ENCODE measurements at regions not wholly inside any gene's neighbourhood (a gene's known extent, or its start where the extent isn't known, plus 50 kb on each side); places are given as distances from the start of the nearest gene placed in this dataset.

DNA sequence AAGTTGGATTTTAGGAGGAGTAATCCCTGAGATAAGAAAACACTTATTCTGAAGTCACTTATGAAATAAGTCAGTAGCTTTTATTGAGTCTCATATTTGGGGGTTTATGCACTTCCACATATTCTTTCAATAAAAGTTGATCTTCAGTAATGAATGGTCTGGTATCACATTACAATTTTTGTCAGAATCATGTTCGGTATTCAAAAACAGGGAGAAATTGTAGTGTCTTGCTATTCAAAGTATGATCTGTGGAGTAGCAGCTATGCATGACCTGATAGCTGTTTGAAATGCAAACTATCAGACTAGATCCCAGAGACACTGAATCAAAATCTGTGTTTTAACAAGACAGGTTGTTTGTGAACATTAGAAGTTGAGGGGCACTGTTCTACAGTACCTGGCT lies 857.6 kb downstream of the METTL15 start:
- no peak for ATAC-seq
- no peaks in the 10 kb centered on the region for H3K36me3 Mint-ChIP-seq (ENCODE audit: low read depth)
- ChIA-PET POLR2A (no interaction called here), CTCF (no interaction called here)
- no peak for DNase-seq
- H3K4me3 Mint-ChIP-seq = no peak overlapping the region
- no peaks in the 10 kb centered on the region for H3K4me1 Mint-ChIP-seq
- peaks cover 12% of the 10 kb centered on the region for H3K9me3 Mint-ChIP-seq (ENCODE audit: low read depth)
- intact Hi-C loops (cut with DNase I, micrococcal nuclease) = no loop called here
- H3K27me3 Mint-ChIP-seq = no peaks in the 10 kb centered on the region
- H3K27ac Mint-ChIP-seq = no peak overlapping the region

DNA sequence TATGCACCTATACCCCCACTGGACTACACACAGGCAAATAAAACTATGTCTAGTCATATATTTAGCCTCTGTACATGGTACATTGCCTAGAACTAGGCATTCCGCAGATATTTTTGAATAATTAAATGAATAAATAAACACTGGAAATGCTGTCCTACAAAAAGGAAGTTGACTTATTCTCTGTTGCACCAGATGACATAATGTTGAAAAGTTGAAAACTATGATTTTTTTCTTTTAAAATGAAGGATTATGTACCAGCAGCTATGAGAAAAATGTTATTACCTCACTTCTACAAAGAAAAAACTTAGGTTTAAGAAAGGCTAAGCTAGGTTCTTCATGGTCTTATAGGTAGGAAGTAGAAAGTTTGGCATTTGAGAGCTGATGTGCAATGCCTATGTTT lies 856.6 kb downstream of the METTL15 start:
- no peak overlapping the region for H3K27ac Mint-ChIP-seq
- intact Hi-C loops (cut with DNase I, micrococcal nuclease) = no loop called here
- no peaks in the 10 kb centered on the region for H3K27me3 Mint-ChIP-seq
- ChIA-PET POLR2A (no interaction called here), CTCF (no interaction called here)
- H3K36me3 Mint-ChIP-seq (ENCODE audit: low read depth) = no peaks in the 10 kb centered on the region
- H3K4me1 Mint-ChIP-seq = no peaks in the 10 kb centered on the region
- no peak for DNase-seq
- H3K9me3 Mint-ChIP-seq (ENCODE audit: low read depth) = peaks cover 10% of the 10 kb centered on the region
- H3K4me3 Mint-ChIP-seq = no peak overlapping the region
- ATAC-seq = no peak

DNA sequence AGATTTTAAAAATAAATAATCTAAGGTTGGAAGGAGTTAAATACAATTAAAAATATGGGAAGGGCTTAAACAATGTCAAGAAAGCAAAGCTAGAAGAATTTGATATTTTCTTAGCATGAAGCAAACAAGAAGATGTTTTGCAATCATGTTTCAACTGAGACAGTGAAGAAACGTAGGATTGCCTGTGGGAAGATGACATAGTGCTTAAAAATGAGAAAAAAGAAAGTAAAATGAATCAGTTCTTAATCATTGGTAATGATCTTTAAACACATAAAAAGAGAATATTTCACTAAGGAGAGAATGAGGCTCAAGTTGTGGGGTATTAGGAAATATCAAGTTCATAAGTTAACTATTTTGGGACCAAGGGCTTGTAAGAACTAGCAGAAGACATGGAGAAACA lies 855.0 kb downstream of the METTL15 start:
- ChIA-PET POLR2A (no interaction called here), CTCF (no interaction called here)
- Mint-ChIP-seq H3K27me3 (no peaks in the 10 kb centered on the region), H3K9me3 (ENCODE audit: low read depth) (peaks cover 7% of the 10 kb centered on the region), H3K27ac (no peak overlapping the region), H3K4me3 (no peak overlapping the region), H3K36me3 (ENCODE audit: low read depth) (no peaks in the 10 kb centered on the region), H3K4me1 (no peaks in the 10 kb centered on the region)
- ATAC-seq (no peak), DNase-seq (no peak)
- intact Hi-C loops (cut with DNase I, micrococcal nuclease) = no loop called here

DNA sequence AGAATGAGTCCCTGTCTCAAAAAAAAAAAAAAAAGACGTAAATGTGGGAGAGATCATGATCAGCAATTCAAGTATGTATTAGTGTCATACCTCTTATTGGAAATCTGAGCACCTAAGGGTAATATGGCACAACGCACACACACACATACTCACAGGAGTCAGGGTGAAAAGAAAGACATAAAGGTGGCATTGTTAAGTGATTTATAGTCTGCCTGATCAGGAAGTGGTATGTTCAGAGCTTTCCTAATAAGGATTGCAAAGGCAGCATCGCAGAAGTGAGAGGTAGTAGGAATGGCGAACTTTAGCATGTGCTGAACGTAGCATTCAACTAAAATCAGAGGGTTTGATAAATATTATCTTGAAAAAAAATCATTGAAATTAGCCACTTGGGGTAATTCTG lies 854.3 kb downstream of the METTL15 start:
- Mint-ChIP-seq H3K36me3 (ENCODE audit: low read depth) (no peaks in the 10 kb centered on the region), H3K4me3 (no peak overlapping the region), H3K27ac (no peak overlapping the region), H3K9me3 (ENCODE audit: low read depth) (peaks cover 7% of the 10 kb centered on the region), H3K4me1 (no peaks in the 10 kb centered on the region), H3K27me3 (no peaks in the 10 kb centered on the region)
- no peak for DNase-seq
- intact Hi-C loops (cut with DNase I, micrococcal nuclease) = no loop called here
- CTCF ChIA-PET = no interaction called here
- no peak for ATAC-seq
- POLR2A ChIA-PET = no interaction called here

DNA sequence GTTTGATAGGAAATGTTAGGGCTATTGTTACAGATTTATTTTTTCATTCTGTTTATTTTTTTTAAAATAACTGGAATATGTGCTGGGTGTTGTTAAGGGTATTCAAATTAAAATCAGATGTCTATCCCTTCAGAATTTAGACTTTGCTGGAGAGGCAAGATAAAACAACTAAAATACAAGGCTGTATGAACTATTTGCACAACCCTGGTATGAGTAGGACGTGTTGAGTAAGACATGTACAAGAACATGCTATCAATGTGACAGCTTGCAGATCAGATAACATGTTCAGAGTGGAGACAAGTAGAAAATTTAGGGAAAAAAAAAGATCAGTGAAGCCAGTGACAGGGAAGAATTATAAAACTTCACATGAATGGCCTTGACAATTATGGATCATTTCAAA lies 853.5 kb downstream of the METTL15 start:
- Mint-ChIP-seq H3K27ac (no peak overlapping the region), H3K36me3 (ENCODE audit: low read depth) (no peaks in the 10 kb centered on the region), H3K4me3 (no peak overlapping the region), H3K9me3 (ENCODE audit: low read depth) (peaks cover 7% of the 10 kb centered on the region), H3K27me3 (no peaks in the 10 kb centered on the region), H3K4me1 (no peaks in the 10 kb centered on the region)
- CTCF ChIA-PET = no interaction called here
- DNase-seq = no peak
- intact Hi-C loops (cut with DNase I, micrococcal nuclease) = no loop called here
- POLR2A ChIA-PET = no interaction called here
- no peak for ATAC-seq

DNA sequence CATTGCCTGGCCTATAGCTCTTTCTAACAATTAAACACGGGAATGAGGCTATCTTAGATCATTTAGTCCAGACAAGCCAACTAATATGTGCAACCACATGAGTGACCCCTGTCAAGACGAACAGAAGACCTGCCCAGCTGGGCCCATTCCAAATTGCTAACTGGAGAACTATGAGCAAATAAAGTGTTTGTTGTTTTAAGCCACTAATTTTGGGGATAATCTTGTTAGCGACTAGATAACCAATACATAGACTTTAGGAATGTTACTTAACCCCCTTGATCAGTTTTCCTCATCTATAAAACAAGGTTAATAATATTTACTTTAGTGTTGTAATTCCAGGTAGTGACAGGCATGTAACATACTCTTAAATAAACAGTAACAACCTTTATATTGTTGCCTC lies 848.3 kb downstream of the METTL15 start:
- intact Hi-C loops (cut with DNase I, micrococcal nuclease) = no loop called here
- H3K4me1 Mint-ChIP-seq = no peaks in the 10 kb centered on the region
- H3K36me3 Mint-ChIP-seq (ENCODE audit: low read depth) = no peaks in the 10 kb centered on the region
- no peaks in the 10 kb centered on the region for H3K27me3 Mint-ChIP-seq
- no peak overlapping the region for H3K4me3 Mint-ChIP-seq
- DNase-seq (no peak), ATAC-seq (no peak)
- ChIA-PET POLR2A (no interaction called here), CTCF (no interaction called here)
- peaks cover 9% of the 10 kb centered on the region for H3K9me3 Mint-ChIP-seq (ENCODE audit: low read depth)
- no peak overlapping the region for H3K27ac Mint-ChIP-seq

DNA sequence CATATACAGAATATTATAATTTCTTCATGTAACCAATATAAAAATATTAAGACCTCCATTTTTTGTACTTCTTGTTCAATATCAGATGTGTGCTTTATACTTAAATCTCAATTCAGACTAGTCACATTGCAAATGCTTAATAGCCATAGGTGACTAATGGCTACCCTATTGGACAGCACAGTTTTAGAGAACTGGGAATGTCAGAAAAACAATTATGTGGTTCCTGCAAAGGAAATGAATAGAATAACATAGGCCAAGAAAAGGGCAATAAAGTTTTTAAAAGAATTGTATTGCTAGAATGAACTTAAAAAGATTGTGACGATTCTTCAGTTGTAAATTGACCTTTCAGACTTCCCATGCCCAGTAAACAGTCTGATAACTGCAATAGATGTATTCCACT lies 843.0 kb downstream of the METTL15 start:
- no peak overlapping the region for H3K27ac Mint-ChIP-seq
- CTCF ChIA-PET = no interaction called here
- ATAC-seq = no peak
- peaks cover 16% of the 10 kb centered on the region for H3K9me3 Mint-ChIP-seq (ENCODE audit: low read depth)
- no peak for DNase-seq
- intact Hi-C loops (cut with DNase I, micrococcal nuclease) = no loop called here
- POLR2A ChIA-PET = no interaction called here
- no peaks in the 10 kb centered on the region for H3K36me3 Mint-ChIP-seq (ENCODE audit: low read depth)
- H3K4me3 Mint-ChIP-seq = no peak overlapping the region
- no peaks in the 10 kb centered on the region for H3K27me3 Mint-ChIP-seq
- H3K4me1 Mint-ChIP-seq = no peaks in the 10 kb centered on the region

DNA sequence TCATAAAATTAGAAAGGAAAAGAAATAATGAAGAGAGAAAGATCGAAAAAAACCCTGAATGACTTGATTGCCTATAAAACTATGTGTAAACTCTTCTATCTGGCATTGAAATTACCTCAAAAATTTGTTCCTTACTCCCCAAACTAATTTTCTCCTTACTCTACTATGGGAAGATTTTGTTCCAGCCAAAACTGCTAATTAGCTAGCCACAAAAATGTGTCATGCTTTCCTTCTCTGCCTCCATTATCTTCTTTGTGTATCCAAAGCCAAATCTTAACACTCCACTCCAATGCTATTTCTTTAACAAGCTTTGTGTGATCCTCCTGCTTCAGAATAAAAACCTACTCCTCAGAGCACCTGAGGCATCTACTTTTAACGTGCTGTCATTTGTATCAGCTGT lies 831.2 kb downstream of the METTL15 start:
- DNase-seq (no peak), ATAC-seq (no peak)
- H3K4me3 Mint-ChIP-seq = no peak overlapping the region
- no peak overlapping the region for H3K27ac Mint-ChIP-seq
- ChIA-PET CTCF (no interaction called here), POLR2A (no interaction called here)
- intact Hi-C loops (cut with DNase I, micrococcal nuclease) = no loop called here
- no peaks in the 10 kb centered on the region for H3K4me1 Mint-ChIP-seq
- H3K9me3 Mint-ChIP-seq (ENCODE audit: low read depth) = peaks cover 8% of the 10 kb centered on the region
- H3K27me3 Mint-ChIP-seq = no peaks in the 10 kb centered on the region
- H3K36me3 Mint-ChIP-seq (ENCODE audit: low read depth) = no peaks in the 10 kb centered on the region

DNA sequence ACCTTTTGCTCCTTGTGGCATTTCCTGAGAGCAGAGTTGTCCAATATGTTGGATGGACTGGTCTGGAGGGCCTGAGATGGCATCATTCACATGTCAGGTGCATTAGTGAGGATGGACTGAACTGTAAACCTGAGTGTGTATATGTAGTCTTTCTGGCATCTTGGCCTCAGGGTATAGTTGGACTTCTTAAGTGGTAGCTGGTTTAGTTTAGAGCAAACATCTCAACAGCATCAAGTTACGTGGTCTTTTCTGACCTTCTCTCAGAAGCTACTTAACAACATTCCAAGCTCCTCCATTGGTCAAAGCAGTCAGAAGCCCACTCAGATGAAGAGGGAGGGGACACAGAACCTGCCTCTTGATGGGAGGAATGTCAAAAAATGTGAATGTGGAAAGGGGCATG lies 829.9 kb downstream of the METTL15 start:
- H3K4me1 Mint-ChIP-seq = no peaks in the 10 kb centered on the region
- ChIA-PET CTCF (no interaction called here), POLR2A (no interaction called here)
- intact Hi-C loops (cut with DNase I, micrococcal nuclease) = no loop called here
- ATAC-seq (no peak), DNase-seq (no peak)
- H3K27me3 Mint-ChIP-seq = no peaks in the 10 kb centered on the region
- peaks cover 7% of the 10 kb centered on the region for H3K9me3 Mint-ChIP-seq (ENCODE audit: low read depth)
- H3K4me3 Mint-ChIP-seq = no peak overlapping the region
- no peaks in the 10 kb centered on the region for H3K36me3 Mint-ChIP-seq (ENCODE audit: low read depth)
- H3K27ac Mint-ChIP-seq = no peak overlapping the region

DNA sequence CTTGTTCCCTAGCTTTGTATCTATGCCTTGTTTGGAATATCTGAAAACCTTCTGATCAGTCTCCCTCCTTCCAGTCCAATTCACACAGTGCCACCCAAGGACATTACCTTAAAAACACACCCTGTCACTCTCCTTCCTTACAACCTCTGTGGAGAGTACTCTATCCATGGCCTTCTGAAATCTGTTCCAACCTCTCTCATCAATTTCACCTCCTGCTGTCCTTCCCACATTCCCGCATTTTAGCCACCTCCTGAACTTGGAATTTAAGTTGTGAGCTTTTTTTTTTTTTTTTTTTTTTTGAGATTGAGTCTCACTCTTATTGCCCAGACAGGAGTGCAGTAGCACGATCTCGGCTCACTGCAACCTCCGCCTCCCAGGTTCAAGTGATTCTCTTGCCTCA lies 824.8 kb downstream of the METTL15 start:
- no peaks in the 10 kb centered on the region for H3K27me3 Mint-ChIP-seq
- ChIA-PET CTCF (no interaction called here), POLR2A (no interaction called here)
- intact Hi-C loops (cut with DNase I, micrococcal nuclease) = no loop called here
- ATAC-seq (no peak), DNase-seq (no peak)
- no peak overlapping the region for H3K4me3 Mint-ChIP-seq
- H3K4me1 Mint-ChIP-seq = no peaks in the 10 kb centered on the region
- H3K9me3 Mint-ChIP-seq (ENCODE audit: low read depth) = peaks cover 20% of the 10 kb centered on the region
- no peak overlapping the region for H3K27ac Mint-ChIP-seq
- no peaks in the 10 kb centered on the region for H3K36me3 Mint-ChIP-seq (ENCODE audit: low read depth)

DNA sequence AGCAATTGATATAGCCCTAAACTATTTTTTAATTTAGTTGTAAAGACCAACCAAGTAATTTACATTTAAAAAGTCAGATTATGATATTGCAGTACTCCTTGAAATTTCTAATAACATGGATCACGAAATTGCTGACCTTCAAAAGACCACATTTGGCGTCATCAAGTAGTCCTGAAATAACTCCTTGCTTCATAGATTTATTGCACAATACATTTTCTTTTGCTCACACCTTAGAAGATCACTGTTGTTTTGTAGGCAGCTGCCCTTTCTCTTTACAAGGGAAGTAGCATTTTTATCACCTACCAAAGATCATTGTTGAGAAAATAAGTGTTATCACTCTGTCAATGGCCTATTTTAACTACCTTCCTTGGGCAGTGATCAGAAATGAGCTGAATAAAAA lies 815.8 kb downstream of the METTL15 start:
- intact Hi-C loops (cut with DNase I, micrococcal nuclease) = no loop called here
- POLR2A ChIA-PET = no interaction called here
- H3K27me3 Mint-ChIP-seq = no peaks in the 10 kb centered on the region
- no peaks in the 10 kb centered on the region for H3K36me3 Mint-ChIP-seq (ENCODE audit: low read depth)
- no peak overlapping the region for H3K4me3 Mint-ChIP-seq
- CTCF ChIA-PET = interaction anchor here (1.0 kb wide), 1 partner anchor 13 kb away, joined by 3 read pairs; no protein-coding TSS in a partner anchor
- H3K9me3 Mint-ChIP-seq (ENCODE audit: low read depth) = peaks cover 13% of the 10 kb centered on the region
- H3K4me1 Mint-ChIP-seq = no peaks in the 10 kb centered on the region
- ATAC-seq = no peak
- H3K27ac Mint-ChIP-seq = no peak overlapping the region
- no peak for DNase-seq

DNA sequence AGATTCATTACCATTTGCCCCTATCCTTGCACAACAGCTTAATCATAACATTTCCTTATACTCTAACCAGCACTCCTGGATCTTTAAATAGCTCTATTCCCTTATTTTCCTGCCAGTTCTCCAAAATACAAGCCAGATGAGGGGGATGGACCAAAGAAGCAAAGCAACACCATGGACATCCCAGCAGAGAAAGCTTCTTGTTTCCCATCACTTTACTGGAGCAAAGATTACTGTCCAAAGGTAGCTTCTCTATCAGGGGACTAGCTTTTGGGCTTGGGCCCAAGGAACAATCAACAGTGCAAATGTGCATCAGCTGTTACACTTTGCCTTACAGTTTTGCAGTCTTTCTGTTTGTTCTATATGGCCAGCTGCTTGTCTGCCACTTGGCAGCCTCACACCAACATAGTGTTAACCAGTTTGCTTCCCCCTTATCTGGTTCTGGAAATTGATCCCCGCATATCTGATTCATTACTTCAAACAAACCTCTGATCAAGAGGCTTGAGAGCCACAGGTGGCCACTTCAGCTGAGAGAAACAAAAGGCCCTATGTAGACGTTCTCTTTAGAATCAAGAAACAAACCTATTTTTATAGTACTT lies 814.3 kb downstream of the METTL15 start:
- H3K27ac Mint-ChIP-seq = no peak overlapping the region
- ChIA-PET CTCF (no interaction called here), POLR2A (no interaction called here)
- intact Hi-C loops (cut with DNase I, micrococcal nuclease) = no loop called here
- ATAC-seq (no peak), DNase-seq (no peak)
- peaks cover 10% of the 10 kb centered on the region for H3K9me3 Mint-ChIP-seq (ENCODE audit: low read depth)
- H3K4me1 Mint-ChIP-seq = no peaks in the 10 kb centered on the region
- no peaks in the 10 kb centered on the region for H3K27me3 Mint-ChIP-seq
- H3K4me3 Mint-ChIP-seq = no peak overlapping the region
- H3K36me3 Mint-ChIP-seq (ENCODE audit: low read depth) = no peaks in the 10 kb centered on the region

DNA sequence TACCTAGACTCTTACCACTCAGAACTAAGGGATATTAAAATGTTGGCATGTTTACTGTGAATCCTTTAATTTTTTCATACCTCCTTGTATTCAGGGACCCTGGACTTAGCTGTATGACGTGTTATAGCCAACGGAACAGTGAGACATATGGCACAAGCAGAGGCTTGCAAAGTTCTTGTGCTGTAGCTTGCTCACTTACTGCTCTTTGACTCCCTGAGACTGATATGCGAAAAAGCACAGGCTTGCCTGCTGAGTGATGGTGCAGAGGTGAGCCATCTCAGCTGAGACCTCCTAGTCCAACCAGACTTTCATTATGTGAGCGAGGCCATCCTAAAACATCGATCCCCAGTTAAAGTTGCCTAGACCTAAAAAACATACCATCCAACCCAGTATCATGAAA lies 811.0 kb downstream of the METTL15 start:
- no peak overlapping the region for H3K4me3 Mint-ChIP-seq
- POLR2A ChIA-PET = no interaction called here
- DNase-seq (no peak), ATAC-seq (no peak)
- CTCF ChIA-PET = no interaction called here
- H3K27me3 Mint-ChIP-seq = no peaks in the 10 kb centered on the region
- H3K36me3 Mint-ChIP-seq (ENCODE audit: low read depth) = no peaks in the 10 kb centered on the region
- H3K4me1 Mint-ChIP-seq = no peaks in the 10 kb centered on the region
- H3K9me3 Mint-ChIP-seq (ENCODE audit: low read depth) = peaks cover 13% of the 10 kb centered on the region
- intact Hi-C loops (cut with DNase I, micrococcal nuclease) = no loop called here
- H3K27ac Mint-ChIP-seq = no peak overlapping the region

Measured in activated CD4-positive, alpha-beta T cell treated with anti-CD3 and anti-CD28 coated beads for 36 hours (primary cell).